ENCODE measurements at regions not wholly inside any gene's neighbourhood (a gene's known extent, or its start where the extent isn't known, plus 50 kb on each side); places are given as distances from the start of the nearest gene placed in this dataset.

DNA sequence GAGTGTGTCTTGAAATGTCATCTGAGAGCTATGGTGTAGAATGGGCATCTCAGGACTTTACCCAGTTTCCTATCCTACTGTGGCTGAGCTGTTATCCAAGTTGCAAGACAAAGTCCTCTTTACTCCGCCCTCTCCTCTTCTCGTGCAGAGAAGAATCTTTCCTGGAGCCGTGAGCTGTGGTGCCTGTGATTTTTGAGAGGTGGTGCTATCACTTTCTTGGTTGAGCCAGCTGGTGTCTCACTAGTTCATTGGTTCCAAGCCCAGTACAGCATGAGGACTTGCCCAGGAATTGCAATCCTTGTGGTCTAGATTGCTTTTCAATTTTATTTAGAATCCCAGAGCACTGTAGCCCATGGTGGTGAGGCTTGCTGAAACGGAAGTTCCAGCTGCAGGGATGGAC, 2300.3 kb downstream of the MAT2B start:
- no peak overlapping the region for H3K4me3 ChIP-seq
- peak; percentile 48 for DNase-seq (ENCODE audit: low spot score)
- no peak overlapping the region for H2AFZ ChIP-seq
- no peak for TF ChIP-seq EZH2 (IDR thresholded peaks at IDR 0.05; ENCODE audit: borderline replicate concordance)
- no peak for TF ChIP-seq EZH2phosphoT487 (IDR thresholded peaks at IDR 0.05; ENCODE audit: low read depth, severe bottlenecking, unreplicated experiment)
- TF ChIP-seq, protein P1, sequence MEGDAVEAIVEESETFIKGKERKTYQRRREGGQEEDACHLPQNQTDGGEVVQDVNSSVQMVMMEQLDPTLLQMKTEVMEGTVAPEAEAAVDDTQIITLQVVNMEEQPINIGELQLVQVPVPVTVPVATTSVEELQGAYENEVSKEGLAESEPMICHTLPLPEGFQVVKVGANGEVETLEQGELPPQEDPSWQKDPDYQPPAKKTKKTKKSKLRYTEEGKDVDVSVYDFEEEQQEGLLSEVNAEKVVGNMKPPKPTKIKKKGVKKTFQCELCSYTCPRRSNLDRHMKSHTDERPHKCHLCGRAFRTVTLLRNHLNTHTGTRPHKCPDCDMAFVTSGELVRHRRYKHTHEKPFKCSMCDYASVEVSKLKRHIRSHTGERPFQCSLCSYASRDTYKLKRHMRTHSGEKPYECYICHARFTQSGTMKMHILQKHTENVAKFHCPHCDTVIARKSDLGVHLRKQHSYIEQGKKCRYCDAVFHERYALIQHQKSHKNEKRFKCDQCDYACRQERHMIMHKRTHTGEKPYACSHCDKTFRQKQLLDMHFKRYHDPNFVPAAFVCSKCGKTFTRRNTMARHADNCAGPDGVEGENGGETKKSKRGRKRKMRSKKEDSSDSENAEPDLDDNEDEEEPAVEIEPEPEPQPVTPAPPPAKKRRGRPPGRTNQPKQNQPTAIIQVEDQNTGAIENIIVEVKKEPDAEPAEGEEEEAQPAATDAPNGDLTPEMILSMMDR (IDR thresholded peaks at IDR 0.05; ENCODE audit: poor library complexity) = peak; percentile 35
- H3K4me1 ChIP-seq (ENCODE audit: insufficient read depth) = no peaks in the 10 kb centered on the region
- 43% methylated on average over 4 of the region's 4 CpGs for WGBS (ENCODE audit: low lambda C conversion rate, missing lambda C conversion rate)
- no peaks in the 10 kb centered on the region for H3K27me3 ChIP-seq
- no peaks in the 10 kb centered on the region for H3K9me2 ChIP-seq (replicated peaks; ENCODE audit: insufficient read depth)
- H3K9me3 ChIP-seq (ENCODE audit: low read depth) = no peaks in the 10 kb centered on the region
- H4K20me1 ChIP-seq (ENCODE audit: insufficient read depth, poor library complexity, severe bottlenecking) = no peaks in the 10 kb centered on the region
- no peaks in the 10 kb centered on the region for H3K36me3 ChIP-seq (replicated peaks; ENCODE audit: insufficient read depth, low read depth)
- H3K79me2 ChIP-seq = no peaks in the 10 kb centered on the region
- no peak overlapping the region for H3K4me2 ChIP-seq
- no peak overlapping the region for H3K27ac ChIP-seq

DNA sequence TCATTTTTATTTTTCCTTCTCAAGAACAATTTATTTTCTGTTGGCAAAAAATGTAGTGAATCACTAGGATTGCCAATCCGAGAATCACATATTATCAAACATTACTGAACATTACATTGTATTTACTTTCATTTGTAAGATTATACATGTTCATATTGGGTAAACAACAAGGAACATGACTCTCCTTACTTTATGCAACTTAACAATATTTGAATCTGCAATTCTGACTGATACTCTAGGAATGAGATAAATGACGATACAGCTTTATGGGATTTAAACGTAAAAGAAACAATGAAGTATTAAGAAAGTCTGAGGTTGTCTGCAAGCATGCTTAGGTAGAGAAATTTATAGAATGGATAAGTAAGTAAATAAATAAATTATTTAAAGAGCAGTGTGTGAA, 2302.9 kb downstream of the MAT2B start:
- WGBS (ENCODE audit: low lambda C conversion rate, missing lambda C conversion rate) = 86% methylated on average over 3 of the region's 3 CpGs
- TF ChIP-seq, protein P1 (IDR thresholded peaks at IDR 0.05; ENCODE audit: poor library complexity) = no peak
- TF ChIP-seq EZH2phosphoT487 (IDR thresholded peaks at IDR 0.05; ENCODE audit: low read depth, severe bottlenecking, unreplicated experiment) = no peak
- Histone ChIP-seq H3K79me2 (no peaks in the 10 kb centered on the region), H3K27me3 (no peaks in the 10 kb centered on the region), H3K9me2 (replicated peaks; ENCODE audit: insufficient read depth) (no peaks in the 10 kb centered on the region), H3K36me3 (replicated peaks; ENCODE audit: insufficient read depth, low read depth) (no peaks in the 10 kb centered on the region), H3K27ac (no peak overlapping the region), H3K4me3 (no peak overlapping the region), H2AFZ (no peak overlapping the region), H3K4me2 (no peak overlapping the region), H3K9me3 (ENCODE audit: low read depth) (no peaks in the 10 kb centered on the region), H3K4me1 (ENCODE audit: insufficient read depth) (no peaks in the 10 kb centered on the region), H4K20me1 (ENCODE audit: insufficient read depth, poor library complexity, severe bottlenecking) (no peaks in the 10 kb centered on the region)
- no peak for DNase-seq (ENCODE audit: low spot score)

DNA sequence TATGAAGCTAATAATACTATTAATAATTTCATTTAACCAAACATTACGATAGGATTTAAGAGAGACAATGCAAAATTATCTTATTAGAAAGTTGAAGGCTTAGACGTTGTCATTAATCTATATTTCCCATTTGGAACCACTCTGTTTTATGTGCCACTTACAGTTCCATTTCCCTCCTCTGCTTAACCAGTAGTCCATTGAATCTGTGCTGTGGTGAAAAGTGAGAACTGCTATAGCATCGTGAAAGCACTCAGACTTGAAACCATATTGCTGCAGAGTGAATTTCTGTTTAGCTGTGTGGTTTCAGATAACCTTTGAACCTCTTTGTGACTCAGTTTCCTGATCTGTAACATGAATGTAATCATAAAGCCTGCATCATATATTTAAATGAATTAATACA, 2304.5 kb downstream of the MAT2B start:
- Histone ChIP-seq H3K9me2 (replicated peaks; ENCODE audit: insufficient read depth) (no peaks in the 10 kb centered on the region), H3K9me3 (ENCODE audit: low read depth) (no peaks in the 10 kb centered on the region), H3K4me1 (ENCODE audit: insufficient read depth) (no peaks in the 10 kb centered on the region), H2AFZ (no peak overlapping the region), H3K79me2 (no peaks in the 10 kb centered on the region), H3K27me3 (no peaks in the 10 kb centered on the region), H4K20me1 (ENCODE audit: insufficient read depth, poor library complexity, severe bottlenecking) (no peaks in the 10 kb centered on the region), H3K4me2 (no peak overlapping the region), H3K4me3 (no peak overlapping the region), H3K36me3 (replicated peaks; ENCODE audit: insufficient read depth, low read depth) (no peaks in the 10 kb centered on the region), H3K27ac (no peak overlapping the region)
- WGBS (ENCODE audit: low lambda C conversion rate, missing lambda C conversion rate) = 86% methylated on average over 3 of the region's 3 CpGs
- no peak for TF ChIP-seq EZH2 (IDR thresholded peaks at IDR 0.05; ENCODE audit: borderline replicate concordance)
- TF ChIP-seq EZH2phosphoT487 (IDR thresholded peaks at IDR 0.05; ENCODE audit: low read depth, severe bottlenecking, unreplicated experiment) = no peak
- TF ChIP-seq, protein P1 (IDR thresholded peaks at IDR 0.05; ENCODE audit: poor library complexity) = no peak
- no peak for DNase-seq (ENCODE audit: low spot score)

DNA sequence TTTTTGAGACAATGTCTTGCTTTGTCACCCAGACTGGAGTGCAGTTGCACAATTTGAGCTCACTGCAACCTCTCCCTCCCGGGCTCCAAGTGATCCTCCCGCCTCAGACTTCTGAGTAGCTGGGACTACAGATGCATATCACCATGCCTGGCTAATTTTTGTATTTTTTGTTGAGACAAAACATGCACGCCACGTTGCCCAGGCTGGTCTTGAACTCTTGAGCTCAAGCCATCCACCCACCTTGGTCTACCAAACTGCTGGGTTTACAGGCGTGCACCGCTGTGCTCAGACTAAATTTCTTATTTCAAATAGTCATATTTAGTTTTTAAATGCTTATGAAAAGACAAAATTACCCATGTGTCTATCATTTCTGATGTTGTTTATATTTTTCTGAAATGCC, 2324.1 kb downstream of the MAT2B start:
- no peak overlapping the region for H3K4me2 ChIP-seq
- H3K4me1 ChIP-seq (ENCODE audit: insufficient read depth) = no peaks in the 10 kb centered on the region
- no peaks in the 10 kb centered on the region for H3K9me2 ChIP-seq (replicated peaks; ENCODE audit: insufficient read depth)
- WGBS (ENCODE audit: low lambda C conversion rate, missing lambda C conversion rate) = 91% methylated on average over 6 of the region's 6 CpGs
- TF ChIP-seq EZH2 (IDR thresholded peaks at IDR 0.05; ENCODE audit: borderline replicate concordance) (no peak), EZH2phosphoT487 (IDR thresholded peaks at IDR 0.05; ENCODE audit: low read depth, severe bottlenecking, unreplicated experiment) (no peak)
- TF ChIP-seq, protein P1 (IDR thresholded peaks at IDR 0.05; ENCODE audit: poor library complexity) = no peak
- no peak overlapping the region for H3K4me3 ChIP-seq
- no peak overlapping the region for H3K27ac ChIP-seq
- no peaks in the 10 kb centered on the region for H3K79me2 ChIP-seq
- H3K9me3 ChIP-seq (ENCODE audit: low read depth) = no peaks in the 10 kb centered on the region
- no peaks in the 10 kb centered on the region for H3K36me3 ChIP-seq (replicated peaks; ENCODE audit: insufficient read depth, low read depth)
- H4K20me1 ChIP-seq (ENCODE audit: insufficient read depth, poor library complexity, severe bottlenecking) = no peaks in the 10 kb centered on the region
- no peak for DNase-seq (ENCODE audit: low spot score)
- H3K27me3 ChIP-seq = no peaks in the 10 kb centered on the region
- no peak overlapping the region for H2AFZ ChIP-seq

All from hepatocyte (in vitro differentiated cells).